IMR-90 (cell line): ENCODE measurements at regions not wholly inside any gene's neighbourhood (a gene's known extent, or its start where the extent isn't known, plus 50 kb on each side); places are given as distances from the start of the nearest gene placed in this dataset.

Experiments
- ATAC-seq: fragments of 200-7000 bp; cut with Tn5 transposase; 2 replicates; pipeline ENCODE4 v1.9.1; 2020; ENCODE audit warnings: low read depth, mild to moderate bottlenecking, moderate library complexity
- BruUV-seq: library from RNA; stranded (reverse); fragments of 400-500 nt; replicated peaks from 2 replicates; lab custom pipeline; 2021; lab: Mats Ljungman, UMichigan
- CTCF ChIA-PET: fragments of 300-600 bp; formaldehyde crosslinking; extraction: SDS; loops from one replicate; lab custom pipeline; 2021; ENCODE audit warnings: antibody characterized with exemption; lab: Yijun Ruan, JAX
- POLR2A ChIA-PET: fragments of 300-600 bp; sonication (Branson Sonifier 250); formaldehyde crosslinking; loops from one replicate; lab custom pipeline; 2022; ENCODE audit warnings: antibody characterized with exemption; ENCODE audit not compliant: unreplicated experiment; lab: Charles Lee
- DNase-seq: peaks from one replicate; pipeline ENCODE4 v3.0.0; 2013
- H2AFZ ChIP-seq: replicated peaks from 2 replicates; pipeline ENCODE3; 2013; ENCODE audit warnings: low read length, mild to moderate bottlenecking; ENCODE audit not compliant: poor library complexity
- H2AK5ac ChIP-seq: 2 replicates; pipeline ENCODE4 v1.6.1; 2013; ENCODE audit warnings: low read depth, low read length, inconsistent platforms
- H2AK9ac ChIP-seq: replicated peaks from 2 replicates; pipeline ENCODE3; 2013; ENCODE audit warnings: mild to moderate bottlenecking, low read depth, low read length, moderate library complexity; ENCODE audit not compliant: poor library complexity
- H2BK120ac ChIP-seq: 2 replicates; pipeline ENCODE4 v1.6.1; 2013; ENCODE audit warnings: low read depth, low read length, inconsistent platforms
- H2BK15ac ChIP-seq: 3 replicates; pipeline ENCODE4 v1.6.1; 2013; ENCODE audit warnings: low read depth, low read length, inconsistent platforms
- H2BK20ac ChIP-seq: 2 replicates; pipeline ENCODE4 v1.6.1; 2013; ENCODE audit warnings: low read depth, mild to moderate bottlenecking, inconsistent platforms, low read length, moderate library complexity
- H2BK5ac ChIP-seq: 2 replicates; pipeline ENCODE4 v1.6.1; 2013; ENCODE audit warnings: mild to moderate bottlenecking, low read depth, low read length, inconsistent platforms; ENCODE audit not compliant: poor library complexity, severe bottlenecking
- H3K14ac ChIP-seq: replicated peaks from 2 replicates; pipeline ENCODE4 v1.6.1; 2013; ENCODE audit warnings: low read depth, low read length, inconsistent platforms
- H3K18ac ChIP-seq: 2 replicates; pipeline ENCODE4 v1.6.1; 2013; ENCODE audit warnings: low read depth, low read length, control low read depth
- H3K23ac ChIP-seq: 2 replicates; pipeline ENCODE4 v1.6.1; 2013; ENCODE audit warnings: low read depth, low read length, inconsistent platforms
- H3K27ac ChIP-seq: 2 replicates; pipeline ENCODE4 v1.5.1; 2013; ENCODE audit warnings: mild to moderate bottlenecking, control low read depth, low read length; ENCODE audit not compliant: insufficient read depth
- H3K27me3 ChIP-seq: 2 replicates; pipeline ENCODE4 v1.6.1; 2013; ENCODE audit warnings: low read length; ENCODE audit not compliant: control insufficient read depth, insufficient read depth
- H3K36me3 ChIP-seq: 2 replicates; pipeline ENCODE4 v1.6.1; 2013; ENCODE audit warnings: low read length, mixed read lengths; ENCODE audit not compliant: control insufficient read depth, insufficient read depth
- H3K4ac ChIP-seq: 2 replicates; pipeline ENCODE4 v1.6.1; 2013; ENCODE audit warnings: low read depth, low read length, inconsistent platforms
- H3K4me1 ChIP-seq: 2 replicates; pipeline ENCODE4 v1.6.1; 2013; ENCODE audit warnings: low read length, mixed read lengths; ENCODE audit not compliant: control insufficient read depth, insufficient read depth
- H3K4me2 ChIP-seq: 2 replicates; pipeline ENCODE4 v1.6.1; 2013; ENCODE audit warnings: low read depth, mild to moderate bottlenecking, control low read depth, low read length, moderate library complexity
- H3K4me3 ChIP-seq: 2 replicates; pipeline ENCODE4 v1.5.1; 2013; ENCODE audit warnings: low read depth, mild to moderate bottlenecking, control low read depth, low read length, moderate library complexity; ENCODE audit not compliant: insufficient read depth
- H3K56ac ChIP-seq: 2 replicates; pipeline ENCODE4 v1.6.1; 2013; ENCODE audit warnings: low read length, inconsistent platforms; ENCODE audit not compliant: insufficient read depth; ENCODE audit errors: extremely low read depth
- H3K79me1 ChIP-seq, 2 experiments: 2 replicates each; pipeline ENCODE4 v1.6.1; 2013; ENCODE audit warnings: low read length in 2 of 2, inconsistent platforms in 1 of 2, low read depth in 1 of 2
- H3K9ac ChIP-seq: 2 replicates; pipeline ENCODE4 v1.6.1; 2013; ENCODE audit warnings: low read depth, low read length, control low read depth
- H3K9me1 ChIP-seq: 2 replicates; pipeline ENCODE4 v1.6.1; 2013; ENCODE audit warnings: low read length, inconsistent platforms; ENCODE audit not compliant: insufficient read depth
- H3K9me3 ChIP-seq: 2 replicates; pipeline ENCODE4 v1.6.1; 2013; ENCODE audit warnings: low read length; ENCODE audit not compliant: control insufficient read depth, insufficient read depth
- H4K20me1 ChIP-seq: 2 replicates; pipeline ENCODE4 v1.6.1; 2013; ENCODE audit warnings: low read length, inconsistent platforms; ENCODE audit not compliant: insufficient read depth
- H4K5ac ChIP-seq: 2 replicates; pipeline ENCODE4 v1.6.1; 2013; ENCODE audit warnings: mild to moderate bottlenecking, low read depth, low read length, control low read depth
- H4K8ac ChIP-seq, 2 experiments: 2 replicates each; pipeline ENCODE4 v1.6.1; 2013; ENCODE audit warnings: low read depth in 2 of 2, low read length in 2 of 2, control low read depth in 1 of 2, inconsistent platforms in 1 of 2
- H4K91ac ChIP-seq: 2 replicates; pipeline ENCODE4 v1.6.1; 2013; ENCODE audit warnings: low read depth, low read length, inconsistent platforms; ENCODE audit not compliant: insufficient read depth
- BHLHE40 ChIP-seq: fragments of 150-350 bp; IDR thresholded peaks from 2 replicates; pipeline ENCODE4 v1.6.1; 2016; ENCODE audit warnings: mild to moderate bottlenecking, low read depth, low read length
- CHD1 ChIP-seq: IDR thresholded peaks from 2 replicates; pipeline ENCODE4 v1.6.1; 2012; ENCODE audit warnings: low read depth, low read length, improper control_type of control experiment
- ELK1 ChIP-seq: fragments of 150-350 bp; IDR thresholded peaks from 2 replicates; pipeline ENCODE4 v1.6.1; 2016; ENCODE audit warnings: low read depth, mild to moderate bottlenecking, low read length, moderate library complexity, borderline replicate concordance
- MXI1 ChIP-seq: IDR thresholded peaks from 2 replicates; pipeline ENCODE4 v1.6.1; 2012; ENCODE audit warnings: low read depth, mild to moderate bottlenecking, low read length, moderate library complexity, borderline replicate concordance
- NFE2L2 ChIP-seq: fragments of 150-350 bp; IDR thresholded peaks from 2 replicates; pipeline ENCODE4 v1.6.1; 2016; ENCODE audit warnings: low read depth, mild to moderate bottlenecking, low read length
- POLR2A ChIP-seq: IDR thresholded peaks from 2 replicates; pipeline ENCODE4 v1.6.1; 2012; ENCODE audit warnings: mild to moderate bottlenecking, low read depth, low read length
- RAD21 ChIP-seq: IDR thresholded peaks from 2 replicates; pipeline ENCODE4 v1.6.1; 2012; ENCODE audit warnings: low read length, improper control_type of control experiment
- SMC3 ChIP-seq: fragments of 150-350 bp; IDR thresholded peaks from 2 replicates; pipeline ENCODE4 v1.6.1; 2016; ENCODE audit warnings: low read depth, mild to moderate bottlenecking, antibody characterized with exemption, low read length, moderate library complexity
- WGBS, 2 experiments: methylation state at CpG; one replicate each; pipeline versions ENCODE4 v1.1.5 to v1.1.7; 2013; ENCODE audit warnings: missing lambda C conversion rate in 2 of 2; ENCODE audit not compliant: insufficient read length in 1 of 2; ENCODE audit errors: extremely low coverage in 2 of 2; 5-methylcytosine and 5-hydroxymethylcytosine counted together
- dilution Hi-C: fragments of 300-500 bp; cut with HindIII; formaldehyde crosslinking; loops from one replicate; pipeline ENCODE4 v1.14.3; 2018; ENCODE audit warnings: low sequenced_read_pairs; ENCODE audit not compliant: unreplicated experiment
- in situ Hi-C: fragments of 300-500 bp; cut with MboI; formaldehyde crosslinking; loops from 3 replicates; pipeline ENCODE4 v1.14.3; 2019; ENCODE audit warnings: low sequenced_read_pairs, inconsistent platforms, mixed read lengths
- intact Hi-C: fragments of 100-400 bp; cut with micrococcal nuclease; formaldehyde crosslinking; loops from 2 replicates; pipeline ENCODE4 v1.10.0; 2022
- TF ChIP-seq, protein P1 (sequence below): fragments of 150-350 bp; IDR thresholded peaks from 2 replicates; pipeline ENCODE4 v1.6.1; 2017; ENCODE audit warnings: mild to moderate bottlenecking, antibody characterized with exemption, low read length, low read depth

DNA sequence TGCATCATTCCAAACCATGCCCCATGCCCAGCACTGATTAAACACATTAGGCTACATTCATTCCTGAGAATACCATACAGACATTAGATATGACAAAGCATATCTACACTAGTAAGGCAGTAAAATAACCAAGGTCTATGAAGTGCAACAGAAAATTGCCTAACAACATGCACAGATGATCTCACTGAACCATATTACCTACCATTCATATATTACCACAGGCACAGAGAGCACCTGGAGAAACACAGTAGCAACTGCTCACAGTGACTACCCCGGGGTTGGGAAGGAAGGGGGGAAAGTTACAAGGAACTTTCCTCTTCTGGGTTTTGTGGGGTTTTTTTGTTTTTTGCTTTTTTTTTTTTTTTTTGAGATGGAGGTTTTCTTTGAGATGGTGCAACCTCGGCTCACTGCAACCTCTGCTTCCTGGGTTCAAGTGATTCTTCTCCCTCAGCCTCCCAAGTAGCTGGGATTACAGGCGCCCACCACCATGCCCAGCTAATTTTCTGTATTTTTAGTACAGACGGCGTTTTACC lies 669.6 kb downstream of the UQCRFS1 start:
- Histone ChIP-seq H3K56ac (no peak overlapping the region), H2AK9ac (no peak overlapping the region), H3K79me1 (no peaks in the 10 kb centered on the region), H3K27ac (no peak overlapping the region), H4K20me1 (no peaks in the 10 kb centered on the region), H2AK5ac (no peak overlapping the region), H3K14ac (no peak overlapping the region), H2BK15ac (no peak overlapping the region), H3K4me1 (no peaks in the 10 kb centered on the region), H4K91ac (no peak overlapping the region), H2AFZ (no peak overlapping the region), H3K36me3 (no peaks in the 10 kb centered on the region), H3K18ac (no peak overlapping the region), H2BK5ac (no peak overlapping the region), H2BK120ac (no peak overlapping the region), H3K4me2 (no peak overlapping the region), H3K9me1 (no peaks in the 10 kb centered on the region), H3K4ac (no peak overlapping the region), H3K4me3 (no peak overlapping the region), H3K9ac (no peak overlapping the region), H3K23ac (no peak overlapping the region), H3K27me3 (no peaks in the 10 kb centered on the region), H3K9me3 (peaks cover 21% of the 10 kb centered on the region), H2BK20ac (no peak overlapping the region), H4K8ac (no peak overlapping the region), H4K5ac (no peak overlapping the region)
- ChIA-PET POLR2A (no interaction called here), CTCF (no interaction called here)
- in situ Hi-C loops (no loop called here), dilution Hi-C loops (no loop called here), intact Hi-C loops (no loop called here)
- no CpG with 5 or more reads among the region's 5 CpGs for WGBS, 2 experiments
- no TSS peak for BruUV-seq
- ATAC-seq = no peak
- no peak for DNase-seq
- TF ChIP-seq CHD1 (no peak), MXI1 (no peak), RAD21 (no peak), SMC3 (no peak), NFE2L2 (no peak), BHLHE40 (no peak), POLR2A (no peak), ELK1 (no peak)
- TF ChIP-seq, protein P1, sequence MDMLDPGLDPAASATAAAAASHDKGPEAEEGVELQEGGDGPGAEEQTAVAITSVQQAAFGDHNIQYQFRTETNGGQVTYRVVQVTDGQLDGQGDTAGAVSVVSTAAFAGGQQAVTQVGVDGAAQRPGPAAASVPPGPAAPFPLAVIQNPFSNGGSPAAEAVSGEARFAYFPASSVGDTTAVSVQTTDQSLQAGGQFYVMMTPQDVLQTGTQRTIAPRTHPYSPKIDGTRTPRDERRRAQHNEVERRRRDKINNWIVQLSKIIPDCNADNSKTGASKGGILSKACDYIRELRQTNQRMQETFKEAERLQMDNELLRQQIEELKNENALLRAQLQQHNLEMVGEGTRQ = no peak
